Activated CD8-positive, alpha-beta T cell treated with anti-CD3 and anti-CD28 coated beads for 36 hours (primary cell): ENCODE measurements at regions not wholly inside any gene's neighbourhood (a gene's known extent, or its start where the extent isn't known, plus 50 kb on each side); places are given as distances from the start of the nearest gene placed in this dataset.

Source experiments
- ATAC-seq: fragments of 200-7000 bp; cut with Tn5 transposase; one replicate; pipeline ENCODE4 v1.10.0; 2021; ENCODE audit warnings: mild to moderate bottlenecking, moderate library complexity
- CTCF ChIA-PET: fragments of 350-600 bp; sonication (Branson Sonifier 250); formaldehyde crosslinking; loops from one replicate; lab custom pipeline; 2021; ENCODE audit warnings: antibody characterized with exemption; lab: Charles Lee
- POLR2A ChIA-PET: fragments of 350-600 bp; sonication (Branson Sonifier 250); formaldehyde crosslinking; loops from one replicate; lab custom pipeline; 2021; ENCODE audit warnings: antibody characterized with exemption; lab: Charles Lee
- DNase-seq: peaks from one replicate; pipeline ENCODE4 v3.0.0-alpha.2; 2020
- H3K27ac Mint-ChIP-seq: one replicate; pipeline ENCODE4 v1.8.0; 2021; ENCODE audit warnings: mild to moderate bottlenecking, mixed read lengths
- H3K27me3 Mint-ChIP-seq: one replicate; pipeline ENCODE4 v1.8.0; 2021; ENCODE audit warnings: mixed read lengths
- H3K36me3 Mint-ChIP-seq: one replicate; pipeline ENCODE4 v1.8.0; 2021; ENCODE audit warnings: low read depth, mixed read lengths
- H3K4me1 Mint-ChIP-seq: one replicate; pipeline ENCODE4 v1.8.0; 2021; ENCODE audit warnings: low read depth, mixed read lengths
- H3K4me3 Mint-ChIP-seq: one replicate; pipeline ENCODE4 v1.8.0; 2021; ENCODE audit warnings: mild to moderate bottlenecking, moderate library complexity, mixed read lengths
- H3K9me3 Mint-ChIP-seq: one replicate; pipeline ENCODE4 v1.8.0; 2021; ENCODE audit warnings: mixed read lengths
- CTCF ChIP-seq: fragments of 200-600 bp; IDR thresholded peaks from one replicate; pipeline ENCODE4 v1.8.0; 2022; ENCODE audit warnings: antibody characterized with exemption, mild to moderate bottlenecking
- intact Hi-C: fragments of 100-400 bp; cut with micrococcal nuclease; formaldehyde crosslinking; loops from one replicate; pipeline ENCODE4 v1.10.0; 2022

- no peak for ATAC-seq
- H3K27me3 Mint-ChIP-seq, result no peaks in the 10 kb centered on the region
- no peaks in the 10 kb centered on the region for H3K36me3 Mint-ChIP-seq
- no peak overlapping the region for H3K27ac Mint-ChIP-seq
- TF ChIP-seq CTCF, result no peak
- intact Hi-C loops, result no loop called here
- DNase-seq, result no peak
- H3K4me3 Mint-ChIP-seq, result no peak overlapping the region
- CTCF ChIA-PET, result interaction anchor here (0.7 kb wide), 1 partner anchor 71 kb away, joined by 3 read pairs; no protein-coding TSS in a partner anchor
- H3K4me1 Mint-ChIP-seq, result no peaks in the 10 kb centered on the region
- H3K9me3 Mint-ChIP-seq, result no peaks in the 10 kb centered on the region
- POLR2A ChIA-PET, result no interaction called here
Observed at GRCh38 chr2:58992062-58992706, 751.1 kb upstream of the FANCL start.

- no peaks in the 10 kb centered on the region for H3K4me1 Mint-ChIP-seq
- no peaks in the 10 kb centered on the region for H3K27me3 Mint-ChIP-seq
- TF ChIP-seq CTCF, result no peak
- H3K4me3 Mint-ChIP-seq, result no peak overlapping the region
- no peaks in the 10 kb centered on the region for H3K36me3 Mint-ChIP-seq
- H3K9me3 Mint-ChIP-seq, result no peaks in the 10 kb centered on the region
- ChIA-PET CTCF (no interaction called here), POLR2A (no interaction called here)
- ATAC-seq (no peak), DNase-seq (no peak)
- H3K27ac Mint-ChIP-seq, result no peak overlapping the region
- intact Hi-C loops, result no loop called here
Observed at GRCh38 chr2:58991357-58991756, 750.2 kb upstream of the FANCL start.

- Mint-ChIP-seq H3K4me1 (no peaks in the 10 kb centered on the region), H3K4me3 (no peak overlapping the region), H3K9me3 (no peaks in the 10 kb centered on the region), H3K27me3 (peaks cover 3% of the 10 kb centered on the region), H3K27ac (no peak overlapping the region), H3K36me3 (no peaks in the 10 kb centered on the region)
- CTCF ChIA-PET, result no interaction called here
- TF ChIP-seq CTCF, result no peak
- POLR2A ChIA-PET, result no interaction called here
- no peak for DNase-seq
- ATAC-seq, result no peak
- intact Hi-C loops, result no loop called here
Observed at GRCh38 chr2:58985541-58985940, 744.4 kb upstream of the FANCL start.

- POLR2A ChIA-PET, result no interaction called here
- no peak overlapping the region for H3K4me3 Mint-ChIP-seq
- no peak for ATAC-seq
- peaks cover 3% of the 10 kb centered on the region for H3K27me3 Mint-ChIP-seq
- CTCF ChIA-PET, result no interaction called here
- H3K4me1 Mint-ChIP-seq, result no peaks in the 10 kb centered on the region
- H3K27ac Mint-ChIP-seq, result no peak overlapping the region
- DNase-seq, result peak; percentile 6
- TF ChIP-seq CTCF, result no peak
- intact Hi-C loops, result no loop called here
- H3K36me3 Mint-ChIP-seq, result no peaks in the 10 kb centered on the region
- H3K9me3 Mint-ChIP-seq, result no peaks in the 10 kb centered on the region
Observed at GRCh38 chr2:58984731-58985130, 743.6 kb upstream of the FANCL start.

- TF ChIP-seq CTCF, result no peak
- intact Hi-C loops, result no loop called here
- ChIA-PET POLR2A (no interaction called here), CTCF (no interaction called here)
- no peaks in the 10 kb centered on the region for H3K36me3 Mint-ChIP-seq
- no peaks in the 10 kb centered on the region for H3K4me1 Mint-ChIP-seq
- no peak overlapping the region for H3K27ac Mint-ChIP-seq
- DNase-seq, result no peak
- peaks cover 3% of the 10 kb centered on the region for H3K27me3 Mint-ChIP-seq
- ATAC-seq, result no peak
- H3K9me3 Mint-ChIP-seq, result no peaks in the 10 kb centered on the region
- H3K4me3 Mint-ChIP-seq, result no peak overlapping the region
Observed at GRCh38 chr2:58983111-58983510, 742.0 kb upstream of the FANCL start.
